NAMALWA (cell line): ENCODE measurements at regions not wholly inside any gene's neighbourhood (a gene's known extent, or its start where the extent isn't known, plus 50 kb on each side); places are given as distances from the start of the nearest gene placed in this dataset.
"Not testable (repeated sequence)": the region's sequence is repeated elsewhere in the genome, so short reads cannot be mapped to it uniquely, and the experiment has no call there.

Source experiments
- DNase-seq: peaks from one replicate; pipeline ENCODE4 v3.0.0-alpha.2; 2015; ENCODE audit warnings: low spot score

DNA sequence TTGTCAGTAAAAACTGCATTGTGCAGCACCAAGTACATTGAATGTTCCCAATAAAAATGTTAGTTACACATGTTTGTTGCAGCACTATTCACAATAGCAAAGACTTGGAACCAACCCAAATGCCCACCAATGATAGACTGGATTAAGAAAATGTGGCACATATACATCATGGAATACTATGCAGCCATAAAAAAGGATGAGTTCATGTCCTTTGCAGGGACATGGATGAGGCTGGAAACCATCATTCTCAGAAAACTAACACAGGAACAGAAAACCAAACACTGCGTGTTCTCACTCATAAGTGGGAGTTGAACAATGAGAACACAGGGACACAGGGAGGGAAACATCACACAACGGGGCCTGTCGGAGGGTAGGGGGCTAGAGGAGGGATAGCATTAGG is 401.3 kb upstream of the NR5A2 start:
- DNase-seq, result not testable (repeated sequence)

GRCh38 chr1:199629624-199630023 is 397.9 kb upstream of the NR5A2 start:
- no peak for DNase-seq

- DNase-seq, result no peak
Observed at GRCh38 chr1:199639453-199639852, 388.1 kb upstream of the NR5A2 start.

DNA sequence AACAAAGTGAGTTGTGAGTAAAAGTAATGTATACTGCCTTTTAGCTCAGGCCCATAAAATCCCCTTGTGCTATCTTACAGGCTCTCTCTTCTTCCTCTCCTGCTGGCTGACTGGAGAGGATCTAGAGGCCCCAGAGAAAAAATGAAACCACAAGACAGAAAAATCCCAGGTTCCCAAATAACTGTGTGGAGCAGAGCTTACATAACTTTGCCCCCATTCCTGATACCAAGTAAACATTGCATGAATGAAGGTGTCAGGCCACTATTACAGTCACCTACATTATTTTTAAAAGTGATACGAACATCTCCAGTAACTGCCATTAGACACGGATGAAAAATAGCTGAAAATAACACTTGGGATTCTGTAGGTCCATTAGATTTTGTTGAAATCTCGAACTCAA is 386.0 kb upstream of the NR5A2 start:
- DNase-seq, result no peak

GRCh38 chr1:199644912-199645311 is 382.6 kb upstream of the NR5A2 start:
- no peak for DNase-seq

DNA sequence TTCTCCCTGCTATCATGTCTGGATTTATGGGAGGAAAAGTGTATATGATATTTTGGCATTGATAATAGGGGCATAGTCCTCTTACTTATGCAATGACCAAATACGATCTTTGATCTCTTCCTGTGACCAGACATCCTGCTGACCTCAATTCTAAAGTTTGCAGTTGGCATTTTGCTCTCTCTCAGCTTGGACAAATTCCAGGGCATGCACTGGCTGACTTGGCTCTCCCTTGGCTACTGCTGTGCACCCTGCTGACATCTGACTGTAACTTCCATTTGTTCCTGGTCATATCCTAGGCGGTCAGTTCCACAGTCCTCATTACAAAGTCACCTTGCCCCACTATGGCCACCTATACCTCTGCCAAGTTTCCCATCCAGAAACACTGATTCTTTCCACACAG is 380.7 kb upstream of the NR5A2 start:
- DNase-seq, result no peak

DNA sequence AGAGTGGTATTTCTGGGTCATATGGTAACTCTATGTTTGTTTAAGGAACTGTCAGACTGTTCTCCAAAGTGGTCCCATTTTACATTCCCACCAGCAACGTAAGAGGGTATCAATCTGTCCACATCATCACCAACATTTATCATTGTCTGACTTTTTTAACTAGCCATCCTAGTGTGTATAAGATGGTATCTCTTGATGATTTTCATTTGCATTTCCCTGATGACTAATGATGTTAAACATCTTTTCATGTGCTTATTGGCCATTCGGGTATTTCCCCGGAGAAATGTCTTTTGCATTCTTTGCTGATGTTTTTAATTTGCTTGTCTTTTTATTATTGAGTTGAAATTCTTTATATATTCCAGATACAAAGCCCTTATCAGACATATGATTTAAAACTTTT is 370.1 kb upstream of the NR5A2 start:
- no peak for DNase-seq

- DNase-seq, result no peak
Observed at GRCh38 chr1:199660071-199660470, 367.4 kb upstream of the NR5A2 start.

- no peak for DNase-seq
Observed at GRCh38 chr1:199665371-199665770, 362.1 kb upstream of the NR5A2 start.

DNA sequence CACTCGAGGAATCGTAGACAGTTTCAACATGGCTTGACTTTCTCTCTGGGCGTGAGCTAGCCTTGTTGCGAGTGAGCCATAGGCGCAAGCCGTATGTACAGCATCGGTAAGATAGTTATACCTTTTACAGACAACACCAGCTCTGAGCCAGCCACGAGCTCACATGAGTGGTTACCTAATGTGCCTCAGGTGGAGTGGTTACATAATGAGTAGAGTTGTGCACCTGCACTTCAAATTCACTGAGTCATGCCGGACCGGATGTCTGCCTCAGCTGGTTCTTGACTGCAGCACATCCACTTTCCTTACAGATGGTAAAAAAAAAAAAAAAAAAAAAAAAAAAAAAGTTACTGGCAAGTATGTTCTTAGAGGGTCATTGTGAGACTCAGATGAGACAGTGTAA is 360.4 kb upstream of the NR5A2 start:
- peak; percentile 43 for DNase-seq

DNA sequence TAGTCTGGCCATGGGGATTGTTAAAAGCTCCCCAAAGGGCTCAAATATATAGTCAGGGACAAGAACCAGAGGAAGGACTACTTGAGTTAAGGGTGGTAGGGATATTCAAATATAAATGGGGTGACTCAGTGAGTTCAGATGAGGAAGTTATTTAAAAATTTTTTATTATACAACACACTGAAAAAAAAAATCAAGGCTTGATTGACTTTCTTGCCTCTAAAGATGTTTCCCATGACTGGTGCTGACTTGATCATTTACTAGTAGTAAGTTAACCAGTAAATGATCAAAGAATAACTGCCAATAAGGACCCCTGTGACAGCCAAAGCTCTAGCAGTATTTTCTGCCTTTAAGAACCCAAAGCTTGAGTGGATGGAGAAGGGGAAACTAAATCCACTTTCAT is 357.6 kb upstream of the NR5A2 start:
- no peak for DNase-seq

DNA sequence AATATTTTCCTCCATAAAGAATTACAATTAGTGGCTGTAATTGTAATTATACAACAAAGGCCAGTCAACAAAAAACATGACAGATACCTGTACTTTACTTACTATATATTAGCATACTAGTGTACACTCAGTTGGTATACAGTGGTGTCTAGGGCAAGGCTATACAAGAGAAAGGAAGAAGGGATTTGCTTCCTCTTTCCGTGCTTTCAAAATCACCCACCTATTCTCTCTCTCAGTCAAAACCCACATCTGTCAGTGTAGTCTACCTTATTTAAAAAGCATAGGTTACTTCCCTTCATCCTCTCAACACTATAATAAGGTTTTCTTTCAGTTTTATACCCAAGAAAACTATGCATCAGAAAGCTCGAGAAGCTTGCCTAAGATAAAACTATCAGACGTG is 355.8 kb upstream of the NR5A2 start:
- no peak for DNase-seq

DNA sequence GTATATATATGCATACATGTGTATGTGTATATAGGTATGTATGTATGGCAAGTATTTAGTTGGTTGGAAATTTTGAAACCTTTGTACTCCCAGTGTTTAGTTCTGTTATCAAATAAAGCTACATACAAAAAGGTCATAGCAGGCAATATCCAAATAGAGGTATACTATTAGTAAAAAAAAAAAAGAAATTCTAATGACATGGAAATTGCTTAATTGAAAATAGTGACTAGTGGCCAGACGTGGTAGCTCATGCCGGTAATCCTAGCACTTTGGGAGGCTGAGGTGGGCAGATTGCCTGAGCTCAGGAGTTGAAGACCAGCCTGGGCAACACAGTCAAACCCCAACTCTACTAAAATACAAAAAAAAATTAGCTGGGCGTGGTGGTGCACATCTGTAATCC is 351.6 kb upstream of the NR5A2 start:
- DNase-seq, result no peak

- peak; percentile 6 for DNase-seq
Observed at GRCh38 chr1:199678771-199679170, 348.7 kb upstream of the NR5A2 start.

DNA sequence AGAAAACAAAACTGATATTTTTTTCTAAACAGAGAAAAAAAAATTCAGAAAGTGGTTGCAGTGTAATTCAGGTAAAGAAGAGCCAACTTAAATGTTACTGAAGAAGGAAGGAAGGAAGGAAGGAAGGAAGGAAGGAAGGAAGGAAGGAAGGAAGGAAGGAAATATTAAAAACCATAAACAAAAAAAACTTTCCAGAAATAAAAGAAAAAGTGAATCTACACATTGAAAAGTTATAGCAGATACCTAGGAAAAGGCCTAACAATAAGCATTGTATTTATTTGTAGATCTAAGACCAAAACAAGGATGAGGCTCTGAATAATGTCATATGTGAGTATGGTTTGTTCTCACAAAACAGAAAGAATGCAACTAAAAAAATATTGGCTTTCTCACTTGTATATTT is 345.4 kb upstream of the NR5A2 start:
- DNase-seq, result no peak

DNA sequence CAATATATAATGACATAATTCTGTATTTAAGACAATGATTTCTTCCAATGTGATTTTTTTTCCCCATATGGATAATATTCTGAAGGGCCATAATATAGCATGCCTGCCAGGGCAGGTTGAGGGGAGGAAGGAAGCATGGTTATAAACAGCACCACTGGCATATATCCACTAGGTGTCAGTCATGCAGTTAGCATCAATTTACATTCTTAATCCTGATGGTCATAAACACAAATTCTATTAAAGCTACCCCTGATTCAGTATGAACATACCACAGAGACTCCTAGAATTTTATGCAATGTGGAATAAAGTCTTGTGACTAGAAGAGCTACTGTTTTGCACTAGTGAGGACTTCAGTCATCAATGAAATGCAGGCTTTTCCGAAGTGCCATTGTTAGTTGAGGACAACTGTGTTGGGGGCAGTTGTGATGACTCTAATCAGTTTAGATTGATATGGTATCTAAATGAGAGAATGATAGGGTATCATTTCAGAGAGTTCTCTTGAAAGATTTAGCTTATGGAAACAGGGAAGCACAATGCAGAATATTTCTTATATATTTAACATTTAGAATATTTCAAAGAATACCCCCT is 342.7 kb upstream of the NR5A2 start:
- DNase-seq, result peak; percentile 75

DNA sequence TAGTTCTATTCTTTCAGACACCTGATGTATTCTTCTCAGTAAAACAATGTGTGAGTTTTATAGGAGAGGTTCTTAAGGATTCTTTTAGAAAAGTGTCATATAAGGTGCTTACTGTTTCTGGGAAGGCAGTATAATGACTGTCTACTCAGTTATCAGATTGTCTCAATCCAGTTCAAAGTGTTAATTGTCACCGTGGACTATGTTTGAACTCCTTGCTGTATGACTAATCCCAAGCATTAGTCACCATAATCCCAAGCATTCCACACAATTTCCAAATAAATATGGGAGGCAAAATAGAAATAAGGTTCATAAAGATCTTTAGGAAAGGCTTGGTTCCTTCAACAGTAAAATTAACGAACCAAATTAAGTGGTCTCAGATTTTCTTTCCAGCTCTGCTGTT is 342.1 kb upstream of the NR5A2 start:
- no peak for DNase-seq

GRCh38 chr1:199687321-199687720 is 340.2 kb upstream of the NR5A2 start:
- DNase-seq, result no peak

DNA sequence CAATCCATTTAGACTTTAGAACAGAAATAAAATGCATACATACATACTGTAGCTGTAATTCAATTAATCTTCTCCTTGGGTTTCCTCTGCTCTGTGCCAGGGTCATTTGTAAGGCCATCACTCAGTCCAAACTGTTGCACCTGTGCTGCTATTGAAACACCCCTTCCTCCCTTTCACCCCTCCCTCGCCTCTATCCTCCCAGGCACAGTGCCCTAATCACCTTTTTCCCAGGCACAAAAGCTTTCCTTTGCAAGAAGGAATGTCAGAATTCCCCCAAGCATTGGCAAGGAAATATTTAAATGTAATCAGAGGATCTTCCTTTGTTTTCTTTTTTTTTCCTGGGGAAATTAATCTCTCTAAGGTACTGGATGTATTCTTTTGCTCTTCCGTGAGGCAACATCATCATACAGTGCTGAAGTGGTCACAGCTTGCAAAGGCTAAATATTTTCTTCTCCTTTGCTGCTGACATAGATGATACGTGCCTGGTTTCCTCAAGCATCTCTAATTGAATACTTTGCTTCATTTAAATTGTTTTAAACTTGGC is 339.3 kb upstream of the NR5A2 start:
- DNase-seq, result no peak

DNA sequence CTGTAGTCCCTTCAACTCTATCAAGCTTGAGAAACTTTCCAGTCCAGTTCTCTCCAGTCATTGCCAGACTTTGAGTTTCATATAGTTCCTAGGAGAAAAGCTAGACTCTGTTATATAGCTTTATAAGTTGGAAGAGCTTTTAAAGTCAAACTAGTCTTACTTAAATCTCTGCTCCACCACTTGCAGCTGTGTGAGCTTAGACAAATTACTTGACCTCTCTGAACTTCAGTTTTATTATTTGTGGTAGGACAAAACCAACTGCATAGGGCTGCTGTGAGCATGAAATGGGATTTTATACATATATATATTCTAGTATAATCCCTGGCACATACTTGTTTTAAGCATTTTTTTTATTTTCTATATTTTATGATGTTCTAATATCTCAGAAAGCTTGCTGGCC is 338.7 kb upstream of the NR5A2 start:
- DNase-seq, result no peak

GRCh38 chr1:199690496-199690895 is 337.0 kb upstream of the NR5A2 start:
- DNase-seq, result no peak

GRCh38 chr1:199691540-199691939 is 336.0 kb upstream of the NR5A2 start:
- no peak for DNase-seq

GRCh38 chr1:199693724-199694123 is 333.8 kb upstream of the NR5A2 start:
- DNase-seq, result no peak

GRCh38 chr1:199696225-199696624 is 331.3 kb upstream of the NR5A2 start:
- DNase-seq, result no peak

DNA sequence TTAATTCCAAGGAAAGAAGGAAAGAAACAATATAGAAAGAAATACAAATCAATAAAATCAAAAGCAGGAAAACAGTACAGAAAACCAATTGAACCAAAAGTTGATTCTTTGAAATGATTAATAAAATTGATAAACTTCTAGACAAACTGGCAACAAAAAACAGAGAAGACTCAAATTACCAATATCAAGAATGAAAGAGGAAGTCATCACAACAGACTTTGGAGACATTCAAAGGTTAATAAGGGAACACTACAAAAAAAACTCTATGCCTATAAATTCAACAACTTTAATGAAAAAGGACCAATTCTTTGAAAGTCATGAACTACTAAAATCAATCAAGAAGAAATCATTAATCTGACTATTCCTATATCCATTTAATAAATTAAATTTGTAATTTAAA is 329.3 kb upstream of the NR5A2 start:
- DNase-seq, result no peak
